ENCODE measurements at regions not wholly inside any gene's neighbourhood (a gene's known extent, or its start where the extent isn't known, plus 50 kb on each side); places are given as distances from the start of the nearest gene placed in this dataset.

- H3K4me3 Mint-ChIP-seq: no peak overlapping the region
- ATAC-seq (replicated peaks in 1 of 2) (peak in 1 of 2 donors; percentile 98), DNase-seq (peak in 1 of 2 donors; percentile 26)
- no peaks in the 10 kb centered on the region for H3K36me3 Mint-ChIP-seq (ENCODE audit: insufficient read depth in 2 of 2)
- H3K27ac Mint-ChIP-seq: no peak overlapping the region
- no peaks in the 10 kb centered on the region for H3K4me1 Mint-ChIP-seq (ENCODE audit: low read depth)
- peaks cover 23% of the 10 kb centered on the region for H3K27me3 Mint-ChIP-seq (ENCODE audit: low read depth)
- no peaks in the 10 kb centered on the region for H3K9me3 Mint-ChIP-seq
Measured at GRCh38 chr7:155166673-155167370, 96.7 kb downstream of the HTR5A start.

GRCh38 chr7:155167706-155168365, 97.7 kb downstream of the HTR5A start:
- no peaks in the 10 kb centered on the region for H3K9me3 Mint-ChIP-seq
- ATAC-seq (replicated peaks in 1 of 2): peak in 1 of 2 donors; percentile 20
- H3K27ac Mint-ChIP-seq: no peak overlapping the region
- no peaks in the 10 kb centered on the region for H3K4me1 Mint-ChIP-seq (ENCODE audit: low read depth)
- H3K27me3 Mint-ChIP-seq (ENCODE audit: low read depth): peaks cover 18% of the 10 kb centered on the region
- no peak for DNase-seq
- no peaks in the 10 kb centered on the region for H3K36me3 Mint-ChIP-seq (ENCODE audit: insufficient read depth in 2 of 2)
- no peak overlapping the region for H3K4me3 Mint-ChIP-seq

DNA sequence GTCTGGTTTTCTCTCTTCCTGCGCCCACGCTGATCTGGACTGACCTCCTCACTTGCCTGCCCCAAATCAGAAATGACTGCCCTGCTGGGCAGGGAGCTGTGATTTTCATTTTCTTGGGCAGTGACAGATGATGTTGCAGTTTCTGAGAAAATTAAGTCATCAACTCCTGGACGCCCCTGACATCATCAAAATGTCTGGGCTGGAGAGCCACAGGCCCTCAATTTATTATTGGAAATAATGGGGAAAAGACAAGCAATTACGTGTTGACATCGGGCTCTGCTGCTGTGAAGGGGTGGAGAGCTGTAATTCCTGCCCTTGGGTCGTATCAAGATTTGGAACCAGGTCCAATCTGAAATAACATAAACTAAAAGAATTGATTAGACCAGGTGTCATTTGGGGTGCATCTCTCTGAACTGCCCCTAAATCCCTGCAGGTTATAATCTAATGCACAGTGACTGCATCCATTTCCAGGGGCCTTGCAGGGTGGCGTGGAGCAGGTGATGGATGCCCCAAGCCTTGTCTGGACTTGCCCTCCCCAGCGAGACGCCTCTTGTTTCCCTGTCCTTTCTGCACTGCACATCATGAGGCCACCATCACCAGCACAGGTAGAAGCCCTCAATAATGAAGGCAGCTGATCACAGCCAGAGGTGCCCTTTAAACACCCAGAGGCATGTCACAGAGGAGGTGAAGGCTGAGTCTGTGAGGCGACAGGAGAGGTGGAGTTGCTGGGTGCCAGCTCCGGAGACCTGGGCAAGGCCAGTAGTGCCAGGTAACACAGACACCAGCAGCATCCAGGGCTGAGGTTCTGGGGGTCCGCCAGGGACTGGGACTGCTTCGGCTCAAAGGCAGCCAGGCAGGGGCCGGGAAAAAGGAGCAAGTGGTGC, 98.7 kb downstream of the HTR5A start:
- Mint-ChIP-seq H3K4me1 (ENCODE audit: low read depth) (no peaks in the 10 kb centered on the region), H3K27me3 (ENCODE audit: low read depth) (peaks cover 17% of the 10 kb centered on the region), H3K9me3 (no peaks in the 10 kb centered on the region), H3K36me3 (ENCODE audit: insufficient read depth in 2 of 2) (no peaks in the 10 kb centered on the region), H3K27ac (no peak overlapping the region), H3K4me3 (no peak overlapping the region)
- DNase-seq (no peak), ATAC-seq (replicated peaks in 1 of 2) (no peak)

GRCh38 chr7:155169498-155170065, 99.5 kb downstream of the HTR5A start:
- no peak for ATAC-seq (replicated peaks in 1 of 2)
- H3K9me3 Mint-ChIP-seq: no peaks in the 10 kb centered on the region
- no peak overlapping the region for H3K4me3 Mint-ChIP-seq
- H3K27me3 Mint-ChIP-seq (ENCODE audit: low read depth): peaks cover 13% of the 10 kb centered on the region
- no peak for DNase-seq
- no peaks in the 10 kb centered on the region for H3K4me1 Mint-ChIP-seq (ENCODE audit: low read depth)
- H3K27ac Mint-ChIP-seq: no peak overlapping the region
- H3K36me3 Mint-ChIP-seq (ENCODE audit: insufficient read depth in 2 of 2): no peaks in the 10 kb centered on the region

DNA sequence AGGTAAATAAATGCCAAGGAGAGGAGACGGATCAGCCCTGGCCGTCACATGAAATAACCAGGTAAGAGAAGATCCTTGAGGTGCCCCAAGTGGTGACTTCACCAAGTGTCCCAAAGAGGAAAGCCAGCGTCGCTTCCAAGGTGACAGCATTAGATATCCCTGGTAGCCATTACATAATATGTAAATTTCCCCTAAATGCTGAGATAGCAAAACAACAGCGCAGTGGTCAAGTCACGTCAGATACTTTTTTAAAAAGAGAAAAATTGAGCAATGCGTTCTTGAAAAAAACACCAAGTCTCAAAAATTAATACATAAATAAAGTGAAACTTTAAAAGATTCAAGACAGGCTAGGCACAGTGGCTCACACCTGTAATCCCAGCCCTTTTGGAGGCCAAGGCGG, 100.2 kb downstream of the HTR5A start:
- Mint-ChIP-seq H3K4me1 (ENCODE audit: low read depth) (no peaks in the 10 kb centered on the region), H3K4me3 (no peak overlapping the region), H3K27ac (no peak overlapping the region), H3K36me3 (ENCODE audit: insufficient read depth in 2 of 2) (no peaks in the 10 kb centered on the region), H3K9me3 (no peaks in the 10 kb centered on the region), H3K27me3 (ENCODE audit: low read depth) (peaks cover 13% of the 10 kb centered on the region)
- no peak for DNase-seq
- ATAC-seq (replicated peaks in 1 of 2): no peak

DNA sequence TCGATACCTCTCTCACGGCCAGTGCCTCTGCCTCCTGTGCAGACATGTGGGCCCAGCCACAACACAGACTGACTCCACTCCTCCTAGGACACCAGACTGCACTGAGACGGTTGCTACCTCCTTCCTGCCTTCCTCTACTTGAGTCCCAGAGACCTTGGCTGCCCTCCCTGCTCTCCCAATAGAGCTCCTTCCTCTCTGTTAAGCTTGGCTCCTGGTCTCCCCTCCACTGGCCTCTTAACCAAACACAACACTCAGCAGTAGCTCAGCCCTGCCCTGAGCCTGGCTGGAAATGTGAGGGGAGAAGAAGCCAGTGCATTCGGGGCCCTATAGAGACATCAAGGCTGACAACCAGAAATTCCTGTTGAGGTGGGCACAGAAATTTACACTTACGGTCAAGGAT, 102.0 kb downstream of the HTR5A start:
- Mint-ChIP-seq H3K4me1 (ENCODE audit: low read depth) (no peaks in the 10 kb centered on the region), H3K4me3 (no peak overlapping the region), H3K9me3 (no peaks in the 10 kb centered on the region), H3K27ac (no peak overlapping the region), H3K27me3 (ENCODE audit: low read depth) (peaks cover 13% of the 10 kb centered on the region), H3K36me3 (ENCODE audit: insufficient read depth in 2 of 2) (no peaks in the 10 kb centered on the region)
- DNase-seq (no peak), ATAC-seq (replicated peaks in 1 of 2) (no peak)

DNA sequence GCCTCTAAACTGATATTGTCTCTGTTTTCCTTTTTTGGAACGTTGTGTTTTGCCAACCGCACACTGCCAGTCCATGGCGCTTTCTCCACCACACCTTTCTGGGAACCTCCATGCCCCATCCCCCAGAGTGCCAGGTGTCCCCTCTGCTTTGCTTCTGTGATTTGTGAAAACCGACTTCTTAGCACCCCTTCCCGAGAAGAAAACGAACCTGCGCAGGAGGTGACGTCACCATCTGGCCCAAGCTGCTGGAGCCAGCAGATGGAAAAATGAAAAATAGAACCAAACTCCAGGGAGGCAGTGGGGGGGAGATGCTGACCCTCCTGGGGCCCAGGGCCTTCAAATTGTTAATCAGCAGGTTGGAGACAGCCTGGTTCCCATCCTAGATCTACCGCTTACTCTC, 103.8 kb downstream of the HTR5A start:
- Mint-ChIP-seq H3K27ac (no peak overlapping the region), H3K4me1 (ENCODE audit: low read depth) (no peaks in the 10 kb centered on the region), H3K27me3 (ENCODE audit: low read depth) (peaks cover 13% of the 10 kb centered on the region), H3K4me3 (no peak overlapping the region), H3K36me3 (ENCODE audit: insufficient read depth in 2 of 2) (no peaks in the 10 kb centered on the region), H3K9me3 (no peaks in the 10 kb centered on the region)
- ATAC-seq (replicated peaks in 1 of 2): no peak
- DNase-seq: no peak

GRCh38 chr7:155178096-155178495, 108.0 kb downstream of the HTR5A start:
- H3K36me3 Mint-ChIP-seq (ENCODE audit: insufficient read depth in 2 of 2): peaks cover 0 to 1% of the 10 kb centered on the region in 2 donors
- H3K27me3 Mint-ChIP-seq (ENCODE audit: low read depth): peaks cover 16% of the 10 kb centered on the region
- no peak overlapping the region for H3K27ac Mint-ChIP-seq
- DNase-seq (no peak), ATAC-seq (replicated peaks in 1 of 2) (no peak)
- H3K4me1 Mint-ChIP-seq (ENCODE audit: low read depth): no peaks in the 10 kb centered on the region
- H3K9me3 Mint-ChIP-seq: peaks cover 0 to 3% of the 10 kb centered on the region in 2 donors
- no peak overlapping the region for H3K4me3 Mint-ChIP-seq

GRCh38 chr7:155181768-155182167, 111.6 kb downstream of the HTR5A start:
- DNase-seq (no peak), ATAC-seq (replicated peaks in 1 of 2) (no peak)
- Mint-ChIP-seq H3K27ac (no peak overlapping the region), H3K4me3 (no peak overlapping the region), H3K4me1 (ENCODE audit: low read depth) (no peaks in the 10 kb centered on the region), H3K27me3 (ENCODE audit: low read depth) (peaks cover 29% of the 10 kb centered on the region), H3K9me3 (peaks cover 12% of the 10 kb centered on the region in 2 donors), H3K36me3 (ENCODE audit: insufficient read depth in 2 of 2) (peaks cover 13 to 14% of the 10 kb centered on the region in 2 donors)

DNA sequence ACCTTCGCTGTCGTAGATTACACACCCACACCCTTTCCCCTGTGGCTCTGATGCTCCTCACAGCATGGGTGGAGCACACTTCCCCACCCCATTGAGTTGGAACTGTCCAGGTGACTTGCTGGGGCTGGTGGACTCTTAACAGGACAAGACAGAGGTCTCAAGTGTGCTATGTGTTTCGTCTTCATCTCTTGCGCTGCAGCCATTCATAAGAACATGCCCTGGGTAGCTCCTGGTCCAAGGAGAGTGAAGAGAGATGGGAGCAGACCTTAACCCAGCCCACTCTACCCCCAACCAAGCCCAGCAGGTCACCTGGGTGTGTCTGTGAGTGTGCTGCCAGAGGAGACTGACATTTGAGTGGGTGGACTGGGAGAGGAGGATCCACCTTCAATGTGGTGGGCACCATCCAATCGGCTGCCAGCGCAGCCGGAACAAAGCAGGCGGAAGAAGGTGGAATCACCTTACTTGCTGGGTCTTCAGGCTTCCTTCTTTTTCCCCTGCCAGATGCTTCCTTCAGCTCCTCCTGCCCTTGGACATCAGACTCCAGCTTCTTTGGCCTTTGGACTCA, 112.4 kb downstream of the HTR5A start:
- H3K27me3 Mint-ChIP-seq (ENCODE audit: low read depth): peaks cover 29% of the 10 kb centered on the region
- no peak for DNase-seq
- no peaks in the 10 kb centered on the region for H3K4me1 Mint-ChIP-seq (ENCODE audit: low read depth)
- H3K27ac Mint-ChIP-seq: no peak overlapping the region
- peaks cover 12 to 14% of the 10 kb centered on the region in 2 donors for H3K9me3 Mint-ChIP-seq
- H3K36me3 Mint-ChIP-seq (ENCODE audit: insufficient read depth in 2 of 2): peaks cover 14 to 20% of the 10 kb centered on the region in 2 donors
- ATAC-seq (replicated peaks in 1 of 2): no peak
- H3K4me3 Mint-ChIP-seq: no peak overlapping the region

GRCh38 chr7:155183655-155184054, 113.5 kb downstream of the HTR5A start:
- DNase-seq: no peak
- Mint-ChIP-seq H3K27ac (no peak overlapping the region), H3K36me3 (ENCODE audit: insufficient read depth in 2 of 2) (peaks cover 14 to 20% of the 10 kb centered on the region in 2 donors), H3K9me3 (peaks cover 12 to 14% of the 10 kb centered on the region in 2 donors), H3K4me3 (no peak overlapping the region), H3K27me3 (ENCODE audit: low read depth) (peaks cover 31% of the 10 kb centered on the region), H3K4me1 (ENCODE audit: low read depth) (peaks cover 7% of the 10 kb centered on the region)
- no peak for ATAC-seq (replicated peaks in 1 of 2)

GRCh38 chr7:155184923-155185322, 112.8 kb upstream of the INSIG1 start:
- Mint-ChIP-seq H3K27ac (no peak overlapping the region), H3K4me3 (no peak overlapping the region), H3K4me1 (ENCODE audit: low read depth) (peaks cover 16% of the 10 kb centered on the region), H3K27me3 (ENCODE audit: low read depth) (peaks cover 41% of the 10 kb centered on the region), H3K9me3 (peaks cover 12 to 14% of the 10 kb centered on the region in 2 donors), H3K36me3 (ENCODE audit: insufficient read depth in 2 of 2) (peaks cover 14 to 20% of the 10 kb centered on the region in 2 donors)
- ATAC-seq (replicated peaks in 1 of 2): no peak
- no peak for DNase-seq

Data from activated T-cell treated with anti-CD3 and anti-CD28 coated beads, Interleukin-2, amount 50 U/mL, for 72 hours (primary cell).